Stimulated activated naive CD8-positive, alpha-beta T cell treated with anti-CD3 and anti-CD28 coated beads, Interleukin-15, amount 100 ng/mL, for 72 hours (primary cell): ENCODE measurements at regions not wholly inside any gene's neighbourhood (a gene's known extent, or its start where the extent isn't known, plus 50 kb on each side); places are given as distances from the start of the nearest gene placed in this dataset.
"Not testable (repeated sequence)": the region's sequence is repeated elsewhere in the genome, so short reads cannot be mapped to it uniquely, and the experiment has no call there.

Experiments
- ATAC-seq: fragments of 150-1000 bp; cut with Tn5 transposase; 2 replicates; pipeline ENCODE4 v1.10.0; 2021; ENCODE audit warnings: mild to moderate bottlenecking, moderate library complexity
- DNase-seq, 2 donors: peaks; one replicate each; pipeline ENCODE4 v3.0.0; 2021 to 2022
- H3K27ac Mint-ChIP-seq, 2 donors: one replicate each; pipeline ENCODE4 v1.8.0; 2022; ENCODE audit warnings: mild to moderate bottlenecking in 2 of 2, mixed read lengths in 2 of 2, moderate library complexity in 2 of 2
- H3K27me3 Mint-ChIP-seq: one replicate; pipeline ENCODE4 v1.8.0; 2022; ENCODE audit warnings: mixed read lengths
- H3K4me1 Mint-ChIP-seq: one replicate; pipeline ENCODE4 v1.8.0; 2022; ENCODE audit warnings: mild to moderate bottlenecking, mixed read lengths
- H3K4me3 Mint-ChIP-seq, 2 donors: one replicate each; pipeline ENCODE4 v1.8.0; 2022; ENCODE audit warnings: mild to moderate bottlenecking in 2 of 2, mixed read lengths in 2 of 2, moderate library complexity in 1 of 2
- H3K9me3 Mint-ChIP-seq, 2 donors: one replicate each; pipeline ENCODE4 v1.8.0; 2022; ENCODE audit warnings: mixed read lengths in 2 of 2

GRCh38 chr11:26851696-26852095 is 129.8 kb upstream of the SLC5A12 start:
- H3K9me3 Mint-ChIP-seq, result no peaks in the 10 kb centered on the region

GRCh38 chr11:26858098-26858497 is 135.8 kb upstream of the FIBIN start:
- H3K4me1 Mint-ChIP-seq, result no peaks in the 10 kb centered on the region
- H3K9me3 Mint-ChIP-seq, result no peaks in the 10 kb centered on the region
- no peak overlapping the region for H3K4me3 Mint-ChIP-seq
- H3K27ac Mint-ChIP-seq, result no peak overlapping the region
- H3K27me3 Mint-ChIP-seq, result no peaks in the 10 kb centered on the region
- DNase-seq (no peak), ATAC-seq (no peak)

More at GRCh38 chr11:26851696-26852095, 129.8 kb upstream of the SLC5A12 start:
- H3K4me3 Mint-ChIP-seq, result no peak overlapping the region
- ATAC-seq (no peak), DNase-seq (no peak)
- H3K27me3 Mint-ChIP-seq, result no peaks in the 10 kb centered on the region
- no peak overlapping the region for H3K27ac Mint-ChIP-seq
- no peaks in the 10 kb centered on the region for H3K4me1 Mint-ChIP-seq

- no peak for DNase-seq
- Mint-ChIP-seq H3K27me3 (no peaks in the 10 kb centered on the region), H3K9me3 (peaks cover 0 to 7% of the 10 kb centered on the region in 2 donors), H3K4me3 (no peak overlapping the region), H3K27ac (no peak overlapping the region), H3K4me1 (no peaks in the 10 kb centered on the region)
- no peak for ATAC-seq
Observed at GRCh38 chr11:26859416-26859815, 134.5 kb upstream of the FIBIN start.

- Mint-ChIP-seq H3K4me1 (no peaks in the 10 kb centered on the region), H3K4me3 (no peak overlapping the region), H3K9me3 (peaks cover 0 to 11% of the 10 kb centered on the region in 2 donors), H3K27me3 (no peaks in the 10 kb centered on the region), H3K27ac (no peak overlapping the region)
- no peak for ATAC-seq
- DNase-seq, result no peak
Observed at GRCh38 chr11:26860091-26860780, 133.7 kb upstream of the FIBIN start.

DNA sequence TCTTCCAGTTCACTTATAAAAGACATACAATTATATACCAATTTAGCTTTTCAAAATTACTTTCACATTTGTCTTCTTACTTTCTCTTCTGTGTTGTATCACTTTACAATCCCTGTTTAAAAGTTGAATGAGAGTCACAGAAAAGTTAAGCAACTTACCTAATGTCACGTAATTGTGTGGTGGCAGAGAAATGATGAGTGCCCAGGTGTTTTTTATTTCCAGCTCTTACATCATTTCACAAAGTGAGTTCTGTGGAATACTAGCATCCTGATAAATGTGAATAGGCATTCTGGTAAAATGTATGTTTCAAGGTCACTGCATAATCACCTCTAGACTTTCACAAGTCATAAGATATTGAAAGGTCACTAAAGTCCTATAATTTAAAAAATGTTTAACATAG is 133.0 kb upstream of the FIBIN start:
- H3K4me1 Mint-ChIP-seq, result no peaks in the 10 kb centered on the region
- H3K27ac Mint-ChIP-seq, result no peak overlapping the region
- DNase-seq, result no peak
- no peak for ATAC-seq
- H3K9me3 Mint-ChIP-seq, result peaks cover 0 to 11% of the 10 kb centered on the region in 2 donors
- no peaks in the 10 kb centered on the region for H3K27me3 Mint-ChIP-seq
- H3K4me3 Mint-ChIP-seq, result no peak overlapping the region

DNA sequence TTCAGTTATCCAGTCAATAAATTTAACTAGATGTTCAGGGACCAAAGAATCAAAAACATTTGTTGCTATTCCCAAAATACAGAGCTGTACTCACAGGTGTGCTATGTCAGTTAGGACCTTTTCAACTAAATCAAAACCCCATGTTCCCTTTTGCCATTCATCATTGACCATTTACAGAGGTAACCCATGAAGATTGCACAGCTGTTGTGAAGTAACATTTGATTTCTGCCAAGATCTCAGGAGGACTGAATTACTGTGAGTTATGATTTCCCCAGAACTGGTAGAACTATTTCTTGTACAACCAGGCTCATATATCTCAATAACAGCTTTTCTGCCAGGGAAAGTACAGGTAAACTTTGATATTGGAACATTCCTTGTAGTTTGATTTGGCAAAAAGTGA is 131.1 kb upstream of the FIBIN start:
- ATAC-seq (no peak), DNase-seq (no peak)
- Mint-ChIP-seq H3K4me3 (no peak overlapping the region), H3K4me1 (no peaks in the 10 kb centered on the region), H3K27ac (no peak overlapping the region), H3K9me3 (peaks cover 0 to 21% of the 10 kb centered on the region in 2 donors), H3K27me3 (no peaks in the 10 kb centered on the region)

DNA sequence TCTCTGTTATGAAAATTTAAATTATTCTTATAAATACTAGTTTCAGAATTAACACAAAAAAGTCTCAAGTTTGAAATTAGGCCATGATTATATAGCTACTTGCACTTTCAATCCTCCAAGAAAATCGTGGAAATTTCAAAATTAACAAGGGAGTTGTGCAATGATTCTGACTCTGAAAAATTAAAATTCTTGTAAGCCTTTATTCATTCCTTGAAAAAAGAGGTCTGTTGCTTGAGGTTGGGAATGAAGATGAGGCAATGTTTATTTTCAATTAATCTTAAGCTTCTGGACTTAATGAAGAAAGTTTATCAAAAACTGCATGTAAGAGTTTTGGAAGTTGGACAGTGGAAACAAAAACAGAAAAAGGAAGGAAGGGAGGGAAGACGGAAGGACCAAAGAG is 128.2 kb upstream of the FIBIN start:
- ATAC-seq (no peak), DNase-seq (no peak)
- H3K27me3 Mint-ChIP-seq, result no peaks in the 10 kb centered on the region
- no peaks in the 10 kb centered on the region for H3K4me1 Mint-ChIP-seq
- H3K9me3 Mint-ChIP-seq, result peaks cover 5 to 30% of the 10 kb centered on the region in 2 donors
- H3K4me3 Mint-ChIP-seq, result no peak overlapping the region
- H3K27ac Mint-ChIP-seq, result no peak overlapping the region

DNA sequence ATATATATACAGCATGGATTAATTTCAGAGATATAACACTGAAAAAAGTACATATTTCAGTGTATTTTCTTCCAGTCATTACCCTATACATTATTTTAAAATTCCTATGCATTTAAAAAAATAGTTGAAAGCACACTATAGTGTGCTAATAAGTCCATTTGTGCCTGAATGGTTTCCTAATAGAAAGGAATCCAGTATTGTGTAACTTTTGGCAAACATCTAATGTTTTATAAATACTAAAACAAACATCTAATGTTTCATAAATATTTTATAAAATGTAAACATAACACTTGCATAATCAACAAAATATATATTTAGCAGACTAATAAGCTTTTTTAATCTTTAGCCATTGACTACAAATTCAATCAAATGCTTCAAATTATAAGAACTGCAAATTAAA is 126.6 kb upstream of the FIBIN start:
- no peak overlapping the region for H3K27ac Mint-ChIP-seq
- no peaks in the 10 kb centered on the region for H3K4me1 Mint-ChIP-seq
- peaks cover 5 to 30% of the 10 kb centered on the region in 2 donors for H3K9me3 Mint-ChIP-seq
- no peak for DNase-seq
- no peak overlapping the region for H3K4me3 Mint-ChIP-seq
- no peak for ATAC-seq
- H3K27me3 Mint-ChIP-seq, result no peaks in the 10 kb centered on the region

DNA sequence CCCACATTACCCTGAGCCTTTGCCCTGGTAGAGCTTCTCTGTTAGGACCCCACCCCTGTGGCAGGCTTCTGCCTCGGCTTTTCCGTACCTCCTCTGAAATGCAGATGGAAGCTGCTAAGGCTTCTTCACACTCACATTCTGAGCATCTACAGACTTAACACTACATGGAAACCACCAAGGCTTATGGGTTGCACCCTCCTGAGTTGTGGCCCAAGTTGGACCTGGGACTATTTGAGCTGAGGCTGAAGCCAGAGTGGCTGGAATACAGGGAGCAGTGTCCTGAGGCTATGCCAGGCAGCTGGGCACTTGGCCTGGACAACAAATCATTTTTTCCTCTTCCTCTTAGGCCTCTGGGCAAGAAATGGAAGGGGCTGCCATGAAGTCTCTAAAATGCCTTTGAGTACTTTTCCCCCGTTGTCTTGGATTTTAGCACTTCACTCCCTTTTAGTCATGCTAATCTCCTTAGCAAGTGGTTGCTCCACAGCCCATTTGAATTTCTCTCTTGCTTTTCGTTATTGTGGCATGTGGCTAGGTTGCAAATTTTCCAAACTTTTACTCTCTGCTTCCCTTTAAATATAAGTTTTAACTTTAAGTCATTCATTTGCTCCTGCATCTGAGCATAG is 114.8 kb upstream of the FIBIN start:
- ATAC-seq (no peak), DNase-seq (no peak)
- no peaks in the 10 kb centered on the region for H3K4me1 Mint-ChIP-seq
- peaks cover 25 to 40% of the 10 kb centered on the region in 2 donors for H3K9me3 Mint-ChIP-seq
- H3K4me3 Mint-ChIP-seq, result no peak overlapping the region
- no peaks in the 10 kb centered on the region for H3K27me3 Mint-ChIP-seq
- H3K27ac Mint-ChIP-seq, result no peak overlapping the region

GRCh38 chr11:26882363-26882880 is 111.5 kb upstream of the FIBIN start:
- peaks cover 36 to 54% of the 10 kb centered on the region in 2 donors for H3K9me3 Mint-ChIP-seq
- DNase-seq, H3K27ac Mint-ChIP-seq, ATAC-seq, H3K4me3 Mint-ChIP-seq, H3K4me1 Mint-ChIP-seq, H3K27me3 Mint-ChIP-seq: not testable (repeated sequence)

DNA sequence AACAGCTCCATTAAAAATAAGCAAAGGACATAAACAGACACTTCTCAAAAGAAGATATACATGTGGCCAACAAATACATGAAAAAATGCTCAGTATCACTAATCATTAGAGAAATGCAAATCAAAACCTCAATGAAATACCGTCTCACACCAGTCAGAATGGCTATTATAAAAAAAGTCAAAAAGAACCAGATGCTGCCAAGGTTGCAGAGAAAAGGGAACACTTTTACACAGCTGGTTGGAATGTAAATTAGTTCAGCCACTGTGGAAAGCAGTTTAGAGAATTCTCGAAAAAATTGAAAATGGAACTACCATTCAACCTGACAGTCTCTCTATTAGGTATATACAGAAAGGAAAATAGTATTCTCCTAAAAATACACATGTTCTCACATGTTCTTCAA is 102.4 kb upstream of the FIBIN start:
- H3K4me1 Mint-ChIP-seq, result no peaks in the 10 kb centered on the region
- H3K9me3 Mint-ChIP-seq, result peaks cover 23 to 45% of the 10 kb centered on the region in 2 donors
- ATAC-seq, result no peak
- H3K27ac Mint-ChIP-seq, result no peak overlapping the region
- no peaks in the 10 kb centered on the region for H3K27me3 Mint-ChIP-seq
- H3K4me3 Mint-ChIP-seq, result no peak overlapping the region
- no peak for DNase-seq

- Mint-ChIP-seq H3K27ac (no peak overlapping the region), H3K4me3 (no peak overlapping the region), H3K4me1 (no peaks in the 10 kb centered on the region), H3K9me3 (peaks cover 22 to 36% of the 10 kb centered on the region in 2 donors), H3K27me3 (no peaks in the 10 kb centered on the region)
- ATAC-seq, result no peak
- no peak for DNase-seq
Observed at GRCh38 chr11:26896719-26897118, 97.2 kb upstream of the FIBIN start.

DNA sequence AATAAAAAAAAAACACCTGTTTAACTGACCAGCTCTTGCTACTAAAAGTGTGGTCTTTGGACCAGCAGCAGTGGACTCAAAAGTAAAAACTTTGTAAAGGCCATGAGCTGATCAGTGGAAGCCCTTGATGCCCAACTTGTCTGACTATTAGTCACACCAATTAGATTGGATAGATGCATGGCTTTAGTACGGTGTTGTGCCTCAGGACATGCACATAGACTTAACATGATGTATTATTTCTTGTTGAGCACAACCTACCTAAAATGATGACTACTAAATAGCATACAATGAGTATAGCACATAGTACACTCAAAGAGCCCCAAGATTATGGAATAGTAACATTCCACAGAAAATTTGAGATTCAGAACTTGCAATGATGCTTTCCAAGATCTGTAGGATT is 95.1 kb upstream of the FIBIN start:
- Mint-ChIP-seq H3K27me3 (no peaks in the 10 kb centered on the region), H3K4me1 (no peaks in the 10 kb centered on the region), H3K27ac (no peak overlapping the region), H3K4me3 (no peak overlapping the region), H3K9me3 (peaks cover 17 to 29% of the 10 kb centered on the region in 2 donors)
- ATAC-seq (no peak), DNase-seq (no peak)

DNA sequence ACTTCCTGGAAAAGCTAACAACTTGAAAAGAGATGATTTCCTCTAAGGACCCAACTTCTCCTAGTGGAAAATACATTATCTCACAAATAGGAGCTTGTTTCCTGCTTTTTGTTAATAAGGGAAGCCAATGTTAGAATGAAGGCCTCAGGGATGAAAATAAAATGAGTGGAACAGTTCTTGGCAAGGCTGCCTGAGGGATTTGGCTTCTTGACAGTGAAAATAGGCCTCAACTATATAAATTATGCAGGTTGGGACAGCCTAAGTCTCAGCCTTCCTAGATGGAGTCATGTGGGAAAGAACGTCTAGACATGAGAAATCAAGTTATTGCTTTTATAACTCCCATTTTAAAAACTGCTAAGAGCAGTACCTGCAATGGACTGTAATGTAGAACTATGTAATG is 92.8 kb upstream of the FIBIN start:
- Mint-ChIP-seq H3K4me3 (no peak overlapping the region), H3K27ac (no peak overlapping the region), H3K27me3 (no peaks in the 10 kb centered on the region), H3K9me3 (peaks cover 12 to 21% of the 10 kb centered on the region in 2 donors), H3K4me1 (no peaks in the 10 kb centered on the region)
- ATAC-seq, result no peak
- DNase-seq, result no peak

GRCh38 chr11:26904132-26904531 is 89.8 kb upstream of the FIBIN start:
- no peaks in the 10 kb centered on the region for H3K27me3 Mint-ChIP-seq
- no peaks in the 10 kb centered on the region for H3K4me1 Mint-ChIP-seq
- H3K27ac Mint-ChIP-seq, result no peak overlapping the region
- no peak overlapping the region for H3K4me3 Mint-ChIP-seq
- DNase-seq (no peak), ATAC-seq (no peak)
- peaks cover 14 to 18% of the 10 kb centered on the region in 2 donors for H3K9me3 Mint-ChIP-seq

DNA sequence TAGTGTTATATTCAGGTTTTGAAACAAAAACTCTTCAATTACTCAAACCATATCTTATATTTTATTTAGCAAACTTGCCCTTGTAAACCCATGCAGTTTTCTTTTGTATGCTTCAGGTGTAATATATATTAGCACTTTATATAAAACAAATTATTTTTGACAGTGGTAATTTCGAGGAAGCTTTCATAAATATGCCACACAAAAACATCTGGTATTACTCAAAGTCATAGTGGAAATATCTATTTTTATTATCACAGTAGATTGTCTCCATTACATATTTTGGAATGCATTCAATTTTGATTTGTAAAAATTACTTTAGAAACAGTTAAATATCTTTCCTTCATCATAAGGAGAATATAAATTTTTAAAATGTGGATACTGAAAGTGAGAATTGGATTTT is 89.1 kb upstream of the FIBIN start:
- Mint-ChIP-seq H3K27ac (no peak overlapping the region), H3K9me3 (peaks cover 14 to 18% of the 10 kb centered on the region in 2 donors), H3K27me3 (no peaks in the 10 kb centered on the region), H3K4me3 (no peak overlapping the region), H3K4me1 (no peaks in the 10 kb centered on the region)
- ATAC-seq (no peak), DNase-seq (no peak)
